HepG2 (cell line): ENCODE measurements at regions not wholly inside any gene's neighbourhood (a gene's known extent, or its start where the extent isn't known, plus 50 kb on each side); places are given as distances from the start of the nearest gene placed in this dataset.

Experiments
- ATAC-seq: fragments of 200-7000 bp; cut with Tn5 transposase; 3 replicates; pipeline ENCODE4 v1.9.1; 2020; ENCODE audit warnings: mild to moderate bottlenecking, moderate library complexity
- BruUV-seq: library from RNA; stranded (reverse); fragments of 400-500 nt; replicated peaks from 2 replicates; lab custom pipeline; 2021; lab: Mats Ljungman, UMichigan
- CTCF ChIA-PET: fragments of 300-600 bp; formaldehyde crosslinking; extraction: SDS; loops from one replicate; lab custom pipeline; 2021; ENCODE audit warnings: low total read pairs, inconsistent platforms, low intra/inter-chr PET ratio; lab: Yijun Ruan, JAX
- POLR2A ChIA-PET: fragments of 350-600 bp; sonication (Branson Sonifier 250); formaldehyde crosslinking; loops from one replicate; lab custom pipeline; 2020; ENCODE audit warnings: antibody characterized with exemption, inconsistent platforms; lab: Yijun Ruan, JAX
- DNase-seq: peaks from one replicate; pipeline ENCODE4 v3.0.0-alpha.2; 2015; ENCODE audit warnings: low spot score
- FAIRE-seq: peaks from 3 replicates; lab custom pipeline; 2011; peaks lifted over from hg19 to GRCh38; lab: Jason Lieb, UNC
- H2AFZ ChIP-seq: one replicate; pipeline ENCODE4 v1.6.1; 2011; ENCODE audit warnings: low read length, inconsistent platforms
- H3K27ac ChIP-seq: fragments of 300-600 bp; 3 replicates; pipeline ENCODE4 v1.8.0; 2011; ENCODE audit warnings: mixed run types, mild to moderate bottlenecking, mixed read lengths, low read length, inconsistent platforms; ENCODE audit not compliant: insufficient read depth; ENCODE audit errors: extremely low read length
- H3K27me3 ChIP-seq, 2 experiments: fragments of 200-600 bp in 1 of 2; 2 replicates in 1 of 2; 3 replicates in 1 of 2; pipeline versions ENCODE4 v1.6.0 to v1.8.0; 2011; ENCODE audit warnings: low read length in 2 of 2, mild to moderate bottlenecking in 2 of 2, moderate library complexity in 2 of 2, inconsistent platforms in 1 of 2; ENCODE audit not compliant: insufficient read depth in 2 of 2, control insufficient read depth in 1 of 2
- H3K36me3 ChIP-seq, 2 experiments: fragments of 200-600 bp in 1 of 2; replicated peaks in 1 of 2; 2 replicates in 1 of 2; 3 replicates in 1 of 2; pipeline versions ENCODE4 v1.5.1 to v1.8.0; 2011; ENCODE audit warnings: low read length in 2 of 2, inconsistent platforms in 1 of 2; ENCODE audit not compliant: insufficient read depth in 2 of 2, control insufficient read depth in 1 of 2
- H3K4me1 ChIP-seq: 2 replicates; pipeline ENCODE4 v1.5.1; 2012; ENCODE audit warnings: low read length, inconsistent platforms; ENCODE audit not compliant: insufficient read depth
- H3K4me2 ChIP-seq: 2 replicates; pipeline ENCODE4 v1.6.0; 2011; ENCODE audit warnings: low read depth, low read length, inconsistent platforms
- H3K4me3 ChIP-seq, 3 experiments: fragments of 200-600 bp in 1 of 3; sonication (generic), shearing (Covaris generic) in 1 of 3; replicated peaks in 1 of 3; 2 replicates each; pipeline ENCODE4 v1.5.1; 2011 to 2016; ENCODE audit warnings: low read length in 3 of 3, inconsistent platforms in 2 of 3, low read depth in 2 of 3, mild to moderate bottlenecking in 2 of 3, control low read depth in 1 of 3, mixed read lengths in 1 of 3; ENCODE audit not compliant: insufficient read depth in 1 of 3
- H3K79me2 ChIP-seq: one replicate; pipeline ENCODE4 v1.6.1; 2011; ENCODE audit warnings: low read length, inconsistent platforms; ENCODE audit not compliant: insufficient read depth
- H3K9ac ChIP-seq: 2 replicates; pipeline ENCODE4 v1.6.0; 2011; ENCODE audit warnings: mild to moderate bottlenecking, low read depth, low read length, inconsistent platforms; ENCODE audit not compliant: insufficient read depth
- H3K9me3 ChIP-seq: 2 replicates; pipeline ENCODE4 v1.5.1; 2012; ENCODE audit warnings: mild to moderate bottlenecking, low read length
- H4K20me1 ChIP-seq: 2 replicates; pipeline ENCODE4 v1.6.0; 2011; ENCODE audit warnings: inconsistent platforms, mild to moderate bottlenecking, low read length, moderate library complexity; ENCODE audit not compliant: insufficient read depth
- CEBPG ChIP-seq: IDR thresholded peaks from 2 replicates; pipeline ENCODE4 v1.6.1; 2016
- CSRNP2 ChIP-seq: sonication (generic); formaldehyde crosslinking; conservative IDR thresholded peaks from 2 replicates; pipeline ENCODE4 v1.8.0; 2022; ENCODE audit warnings: low read depth, missing genetic modification reagents
- DNMT3B ChIP-seq: conservative IDR thresholded peaks from 2 replicates; pipeline ENCODE4 v1.6.1; 2016; ENCODE audit warnings: missing biosample characterization, control low read depth
- MBNL3 ChIP-seq: fragments of 250-450 bp; sonication (Bioruptor Pico); conservative IDR thresholded peaks from 2 replicates; pipeline ENCODE4 v1.8.0; 2022; ENCODE audit warnings: mild to moderate bottlenecking, inconsistent platforms
- PHF8 ChIP-seq: sonication (generic); formaldehyde crosslinking; IDR thresholded peaks from 2 replicates; pipeline ENCODE4 v1.5.0; 2020; ENCODE audit warnings: missing genetic modification reagents
- SMARCC2 ChIP-seq: fragments of 450-650 bp; IDR thresholded peaks from 2 replicates; pipeline ENCODE4 v1.6.1; 2017; ENCODE audit warnings: antibody characterized with exemption, mild to moderate bottlenecking
- TAF15 ChIP-seq: fragments of 200-400 bp; formaldehyde crosslinking; IDR thresholded peaks from one replicate; pipeline ENCODE4 v1.6.1; 2018; ENCODE audit warnings: mild to moderate bottlenecking, low read depth, low read length; ENCODE audit not compliant: poor library complexity, severe bottlenecking
- ZNF224 ChIP-seq: sonication (generic); formaldehyde crosslinking; IDR thresholded peaks from 2 replicates; pipeline ENCODE4 v1.5.0; 2020; ENCODE audit warnings: mild to moderate bottlenecking, missing genetic modification reagents
- ZNF577 ChIP-seq: sonication (generic); formaldehyde crosslinking; IDR thresholded peaks from 2 replicates; pipeline ENCODE4 v1.4.0; 2020; ENCODE audit warnings: mild to moderate bottlenecking, low read depth, missing genetic modification reagents, borderline replicate concordance
- ZSCAN31 ChIP-seq: sonication (generic); formaldehyde crosslinking; IDR thresholded peaks from 2 replicates; pipeline ENCODE4 v1.5.0; 2020; ENCODE audit warnings: low read depth, mild to moderate bottlenecking, missing genetic modification reagents
- WGBS: methylation state at CpG from one replicate; pipeline ENCODE4 v1.1.6; 2017; ENCODE audit warnings: low lambda C conversion rate; 5-methylcytosine and 5-hydroxymethylcytosine counted together
- in situ Hi-C: cut with HindIII; loops from 2 replicates; pipeline ENCODE4 v1.10.0; 2017; ENCODE audit warnings: low pct_unique_long_range_greater_than_20kb; ENCODE audit not compliant: extremely low pct_ligation_motif_present
- intact Hi-C: fragments of 100-400 bp; cut with micrococcal nuclease; formaldehyde crosslinking; loops from one replicate; pipeline ENCODE4 v1.10.0; 2022; ENCODE audit not compliant: unreplicated experiment

GRCh38 chr1:192862271-192862670 lies 53.4 kb downstream of the RGS2 start:
- ATAC-seq (no peak), DNase-seq (no peak), FAIRE-seq (no peak)
- ChIA-PET CTCF (no interaction called here), POLR2A (no interaction called here)
- H3K4me2 ChIP-seq: no peak overlapping the region
- no peak overlapping the region for H3K4me3 ChIP-seq
- in situ Hi-C loops (no loop called here), intact Hi-C loops (no loop called here)
- no peak overlapping the region for H3K9ac ChIP-seq
- WGBS: 0% methylated on average over 1 of the region's 1 CpG
- no peaks in the 10 kb centered on the region for H3K79me2 ChIP-seq
- H3K36me3 ChIP-seq: no peaks in the 10 kb centered on the region
- H3K27ac ChIP-seq: no peak overlapping the region
- TF ChIP-seq MBNL3 (CRISPR knock-in tag): no peak
- TF ChIP-seq ZSCAN31 (CRISPR knock-in tag): no peak
- no peak for TF ChIP-seq CEBPG (CRISPR knock-in tag)
- no peak for TF ChIP-seq CSRNP2
- no peak for TF ChIP-seq ZNF577
- no peak for TF ChIP-seq SMARCC2
- no peak for TF ChIP-seq TAF15
- TF ChIP-seq DNMT3B: no peak
- TF ChIP-seq ZNF224 (CRISPR knock-in tag): no peak
- TF ChIP-seq PHF8 (CRISPR knock-in tag): no peak
- no TSS peak for BruUV-seq
- no peaks in the 10 kb centered on the region for H3K4me1 ChIP-seq
- no peaks in the 10 kb centered on the region for H3K9me3 ChIP-seq
- no peaks in the 10 kb centered on the region for H3K27me3 ChIP-seq
- no peak overlapping the region for H2AFZ ChIP-seq
- H4K20me1 ChIP-seq: no peaks in the 10 kb centered on the region
